GM21447 (cell line): ENCODE measurements at regions not wholly inside any gene's neighbourhood (a gene's known extent, or its start where the extent isn't known, plus 50 kb on each side); places are given as distances from the start of the nearest gene placed in this dataset.

ENCODE experiments used
- ATAC-seq: cut with Tn5 transposase; IDR thresholded peaks from one replicate; pipeline ENCODE4 v1.9.1; 2021; ENCODE audit not compliant: unreplicated experiment

DNA sequence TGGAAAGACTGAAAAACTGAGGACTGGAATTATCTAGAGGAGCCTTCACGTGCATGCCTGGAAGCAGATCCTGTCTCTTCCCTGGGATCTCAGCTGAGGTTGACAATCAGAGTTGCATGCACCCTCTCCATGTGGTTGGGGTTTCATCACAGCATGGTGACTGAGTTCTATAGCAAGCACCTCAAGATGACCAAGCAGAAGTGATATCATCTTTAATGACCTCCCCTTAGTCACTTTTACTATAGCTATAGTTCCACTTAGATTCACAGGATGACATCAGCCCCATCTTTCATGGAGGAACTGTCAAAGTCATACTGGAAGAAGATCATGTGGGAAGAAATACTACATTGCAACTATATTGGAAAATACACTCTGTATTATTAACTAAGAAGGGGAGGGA, 105.8 kb upstream of the ATXN7L3B start:
- ATAC-seq, result no peak

DNA sequence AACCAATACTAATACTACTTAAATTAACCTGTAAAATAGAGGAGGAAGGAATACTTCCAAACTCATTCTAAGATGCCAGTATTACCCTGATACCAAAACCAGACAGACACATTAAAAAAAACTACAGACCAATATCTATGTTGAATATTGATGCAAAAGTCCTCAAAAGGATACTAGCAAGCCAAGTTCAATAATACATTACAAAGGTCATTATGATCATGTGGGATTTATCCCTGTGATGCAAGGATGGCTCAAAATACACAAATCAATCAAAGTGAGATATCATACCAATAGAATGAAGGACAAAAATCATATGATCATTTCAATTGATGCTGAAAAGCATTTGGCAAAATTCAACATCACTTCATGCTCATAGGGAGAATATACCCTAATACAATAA, 97.2 kb upstream of the ATXN7L3B start:
- no peak for ATAC-seq

DNA sequence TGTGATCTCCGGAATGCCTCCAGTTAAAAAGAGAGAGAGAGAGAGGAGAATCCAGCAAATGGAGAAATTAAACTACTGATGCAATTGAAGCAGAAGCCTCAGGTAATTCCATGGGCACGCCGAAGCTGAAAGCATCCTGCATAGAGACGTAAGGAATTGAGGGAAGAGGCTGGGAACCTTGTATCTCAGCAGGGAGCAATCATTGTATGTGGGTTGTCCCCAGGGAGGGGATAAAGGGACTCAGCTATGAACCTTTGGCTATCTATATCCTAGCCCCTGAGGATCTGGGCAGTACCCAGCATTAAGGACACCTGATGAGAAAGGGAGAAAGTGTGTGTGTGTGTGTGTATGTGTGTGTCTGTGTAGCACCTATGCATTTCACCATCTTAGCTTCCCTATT, 95.8 kb upstream of the ATXN7L3B start:
- no peak for ATAC-seq

DNA sequence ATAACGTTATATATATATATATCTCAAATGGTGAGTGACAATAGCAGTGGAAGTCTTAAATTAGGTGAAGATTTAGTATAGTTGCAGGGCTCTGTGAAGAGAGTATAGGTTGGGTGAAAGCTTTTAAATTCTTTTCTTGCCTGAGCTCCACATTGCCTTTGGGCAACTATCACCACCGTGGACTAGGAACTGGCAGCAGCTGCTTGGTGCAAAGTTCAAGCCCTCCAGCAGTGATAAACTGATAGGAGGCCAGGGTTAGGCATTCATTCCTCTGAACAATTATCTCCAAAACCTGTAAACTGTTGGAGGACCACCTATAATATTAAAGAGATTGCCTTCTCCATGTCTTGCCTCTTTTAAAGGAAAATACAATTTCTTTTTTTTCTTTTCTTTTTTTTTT, 91.2 kb upstream of the ATXN7L3B start:
- ATAC-seq, result no peak

DNA sequence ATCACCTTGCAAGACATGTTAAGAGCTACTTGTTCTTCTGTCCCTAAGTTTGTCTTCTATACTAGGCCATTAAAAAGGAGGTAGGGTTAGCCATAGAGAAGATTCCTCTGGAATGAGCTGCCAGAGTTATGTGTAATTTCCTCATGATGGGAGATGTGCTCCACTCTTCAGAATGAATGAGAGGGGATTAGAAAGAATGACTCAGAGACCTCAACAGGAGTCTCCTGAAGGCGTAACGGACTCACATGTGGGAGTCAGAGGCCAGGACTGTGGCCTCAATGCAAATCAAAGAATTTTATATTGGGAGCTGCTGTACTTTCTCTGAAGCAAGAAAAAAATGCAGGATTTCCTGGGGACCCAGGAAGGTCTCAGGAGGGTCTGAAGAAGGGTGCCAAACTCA, 87.8 kb upstream of the ATXN7L3B start:
- ATAC-seq, result no peak

DNA sequence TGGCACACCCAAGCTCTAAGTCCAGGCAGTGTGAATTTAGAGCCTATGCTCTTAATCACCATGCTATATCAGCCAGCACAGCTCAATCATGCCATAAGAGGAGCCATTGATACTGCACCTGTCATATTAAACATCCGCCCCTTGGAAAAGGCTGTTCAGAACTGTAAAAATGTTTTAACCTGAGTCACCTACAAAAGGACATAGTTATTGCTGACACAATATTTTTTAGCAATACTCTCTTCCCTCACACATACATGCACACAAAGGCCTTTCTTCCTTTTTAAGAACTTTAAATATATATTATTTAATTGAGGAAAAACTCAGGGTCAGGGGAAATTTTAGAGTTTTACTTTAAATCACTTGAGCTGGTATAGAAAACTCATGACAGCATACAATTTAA, 83.5 kb upstream of the ATXN7L3B start:
- no peak for ATAC-seq

DNA sequence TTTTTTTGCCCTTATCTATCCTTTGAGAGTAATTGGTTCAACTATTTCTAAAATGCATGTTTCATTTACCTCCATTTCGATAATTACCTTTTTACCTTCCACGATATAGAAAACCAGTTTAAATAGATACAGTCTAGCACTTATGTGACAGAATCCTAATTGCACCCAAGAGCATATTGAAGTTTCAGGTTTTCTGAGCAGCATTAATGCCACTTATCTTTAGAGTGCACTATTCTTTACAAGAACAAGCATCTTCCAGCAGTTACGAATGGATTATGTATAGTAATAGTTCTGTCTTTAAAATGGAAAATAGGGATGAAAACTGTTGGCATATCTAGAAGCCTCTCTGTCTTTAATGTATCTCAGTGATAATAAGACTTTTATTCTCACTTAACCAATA, 82.2 kb upstream of the ATXN7L3B start:
- ATAC-seq, result no peak

DNA sequence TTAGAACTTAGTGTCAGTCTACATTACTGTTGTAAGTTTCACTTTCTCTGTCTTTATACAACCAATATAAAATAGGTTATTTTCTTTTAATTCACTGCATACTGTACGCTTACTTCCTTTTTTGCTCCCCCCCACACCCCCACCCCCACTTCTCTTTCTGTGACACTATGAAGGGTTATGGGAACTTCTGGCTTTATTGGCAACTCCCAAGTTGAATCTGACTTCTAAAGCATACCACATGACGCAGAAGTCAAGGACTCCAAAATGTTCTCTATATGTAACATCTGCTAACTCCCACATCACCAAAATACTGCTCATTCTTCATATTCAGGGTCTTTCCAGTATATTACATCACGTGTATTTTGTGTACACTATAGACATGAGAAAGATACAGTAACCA, 81.2 kb upstream of the ATXN7L3B start:
- ATAC-seq, result no peak

DNA sequence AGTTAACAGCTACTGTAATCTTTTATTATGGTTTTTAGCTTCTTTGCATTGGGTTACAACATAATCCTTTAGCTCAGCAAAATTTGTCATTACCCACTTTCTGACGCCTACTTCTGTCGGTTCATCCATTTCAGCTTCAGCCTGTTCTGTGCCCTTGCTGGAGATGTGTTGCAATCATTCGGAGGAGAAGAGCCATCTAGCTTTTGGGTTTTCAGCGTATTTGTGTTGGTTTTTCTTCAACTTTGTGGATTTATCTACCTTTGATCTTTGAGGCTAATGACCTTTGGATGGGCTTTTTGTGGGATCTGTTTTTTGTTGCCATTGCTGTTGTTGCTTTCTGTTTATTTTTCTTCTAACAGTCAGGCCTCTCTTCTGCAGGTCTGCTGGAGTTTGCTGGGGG, 69.2 kb upstream of the ATXN7L3B start:
- no peak for ATAC-seq

DNA sequence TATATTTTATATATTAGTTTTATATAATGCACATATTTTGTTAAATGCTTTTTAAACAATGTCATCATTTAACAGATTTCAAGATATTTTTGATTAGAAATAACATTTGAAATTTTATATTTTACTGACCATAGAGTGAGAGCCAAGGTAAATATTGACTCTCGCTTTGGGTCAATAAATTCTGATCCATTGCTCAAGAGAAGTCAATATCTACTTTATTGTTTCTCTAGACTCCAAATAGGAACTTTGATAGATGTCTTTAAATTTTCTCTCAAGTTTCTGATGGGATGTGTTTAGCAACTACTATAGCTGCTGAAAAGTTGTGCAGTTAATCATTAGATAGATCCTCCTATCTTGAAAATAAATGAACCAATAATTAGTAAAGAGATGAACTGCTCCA, 61.4 kb upstream of the ATXN7L3B start:
- no peak for ATAC-seq

DNA sequence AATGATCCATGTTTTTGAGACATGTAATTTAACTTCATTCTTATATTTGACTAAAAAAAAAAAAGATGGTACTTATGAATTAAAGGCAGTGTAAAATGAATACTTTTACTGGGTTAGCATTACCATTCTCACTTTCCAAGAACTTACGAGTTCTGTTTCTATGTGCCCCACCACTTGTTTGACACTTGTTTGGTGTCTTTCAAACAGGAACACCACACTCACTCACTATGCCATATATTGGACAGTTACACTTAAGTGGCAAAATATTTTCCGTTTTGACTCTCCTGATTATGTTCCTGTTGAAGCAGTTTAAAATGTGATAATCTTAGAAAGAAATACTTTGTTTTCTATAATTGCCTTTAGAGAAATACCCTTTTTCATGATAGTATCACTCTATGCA, 56.6 kb upstream of the ATXN7L3B start:
- no peak for ATAC-seq

DNA sequence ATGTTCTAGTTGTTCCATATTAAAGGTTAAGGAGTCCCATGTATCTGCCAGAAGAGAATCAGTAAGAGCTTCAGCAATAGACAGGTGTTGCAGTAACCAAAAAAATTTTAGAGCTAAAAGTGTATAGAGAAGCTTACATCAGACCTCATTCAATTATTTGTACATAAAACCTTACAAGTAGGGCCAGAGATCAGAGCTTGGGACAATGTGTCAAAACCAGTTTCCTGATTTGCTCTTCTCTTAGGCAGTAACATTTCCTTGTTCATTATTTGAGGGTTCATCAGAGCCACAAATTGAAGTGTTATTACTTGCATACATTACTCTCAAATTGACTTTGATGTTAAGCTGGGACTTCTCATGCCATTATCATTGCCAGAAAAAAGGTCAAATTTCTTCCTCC, 55.5 kb upstream of the ATXN7L3B start:
- no peak for ATAC-seq

DNA sequence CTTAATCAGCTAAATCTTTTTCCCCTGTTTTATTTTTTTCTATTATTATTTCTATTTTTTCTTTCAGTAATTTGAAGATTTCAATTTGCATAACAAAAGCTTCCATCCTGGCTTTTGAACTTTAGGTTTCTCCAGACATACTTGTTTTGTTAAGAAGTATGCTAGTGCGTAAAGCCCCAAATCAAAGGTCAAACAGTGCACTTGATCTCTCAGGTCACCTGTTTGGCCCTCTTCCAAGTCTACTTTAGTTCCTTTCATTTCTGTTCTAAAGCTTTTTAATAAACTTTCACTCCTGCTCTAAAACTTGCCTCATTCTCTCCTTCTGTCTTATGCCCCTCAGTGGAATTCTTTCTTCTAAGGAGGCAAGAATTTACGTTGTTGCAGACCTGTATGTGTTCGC, 54.6 kb upstream of the ATXN7L3B start:
- ATAC-seq, result no peak
